Suppressor macrophage treated with lipopolysaccharide for 4 hours (primary cell): ENCODE measurements at regions not wholly inside any gene's neighbourhood (a gene's known extent, or its start where the extent isn't known, plus 50 kb on each side); places are given as distances from the start of the nearest gene placed in this dataset.
"Not testable (repeated sequence)": the region's sequence is repeated elsewhere in the genome, so short reads cannot be mapped to it uniquely, and the experiment has no call there.

Experiments used
- DNase-seq: peaks from one replicate; pipeline ENCODE4 v3.0.0-alpha.2; 2020

- DNase-seq, result no peak
These were observed 51.8 kb upstream of the ZSWIM5 start for GRCh38 chr1:45258059-45258650.

DNA sequence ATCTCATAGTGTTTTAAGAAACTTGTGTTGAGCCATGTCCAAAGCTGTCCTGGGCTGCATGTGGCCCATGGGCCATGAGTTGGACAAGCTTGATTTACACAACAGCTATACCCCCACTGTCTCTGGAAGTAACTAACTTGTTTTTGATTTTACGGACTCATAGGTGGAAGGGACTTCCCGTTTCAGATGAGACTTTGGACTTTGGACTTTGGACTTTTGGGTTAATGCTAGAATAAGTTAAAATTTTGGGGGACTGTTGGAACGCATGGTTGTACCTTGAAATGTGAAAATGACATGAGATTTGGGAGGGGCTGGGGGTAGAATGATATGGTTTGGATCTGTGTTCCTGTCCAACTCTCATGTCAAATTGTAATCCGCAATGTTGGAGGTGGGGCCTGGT is 52.6 kb upstream of the ZSWIM5 start:
- no peak for DNase-seq

DNA sequence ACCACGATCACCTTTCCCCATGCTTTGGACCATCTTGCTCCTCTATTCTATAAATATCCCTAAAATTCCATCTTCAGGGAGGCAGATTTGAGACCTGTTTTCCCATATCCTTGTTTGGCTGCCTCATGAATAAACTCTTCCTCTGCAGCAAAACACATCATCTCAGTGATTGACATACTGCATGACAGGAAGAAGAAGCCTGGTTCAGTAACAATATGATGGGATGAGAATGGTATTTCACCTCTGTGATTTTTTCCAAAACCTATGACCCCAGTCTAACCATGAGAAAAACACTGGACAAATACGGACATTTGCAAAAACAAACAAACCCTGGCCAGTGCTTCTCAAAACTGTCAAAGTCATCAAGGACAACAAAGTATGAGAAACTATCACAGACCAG is 53.8 kb upstream of the ZSWIM5 start:
- DNase-seq, result no peak

- no peak for DNase-seq
These were observed 56.7 kb upstream of the ZSWIM5 start for GRCh38 chr1:45263132-45263531.

GRCh38 chr1:45265244-45265643 is 58.8 kb upstream of the ZSWIM5 start:
- no peak for DNase-seq

DNA sequence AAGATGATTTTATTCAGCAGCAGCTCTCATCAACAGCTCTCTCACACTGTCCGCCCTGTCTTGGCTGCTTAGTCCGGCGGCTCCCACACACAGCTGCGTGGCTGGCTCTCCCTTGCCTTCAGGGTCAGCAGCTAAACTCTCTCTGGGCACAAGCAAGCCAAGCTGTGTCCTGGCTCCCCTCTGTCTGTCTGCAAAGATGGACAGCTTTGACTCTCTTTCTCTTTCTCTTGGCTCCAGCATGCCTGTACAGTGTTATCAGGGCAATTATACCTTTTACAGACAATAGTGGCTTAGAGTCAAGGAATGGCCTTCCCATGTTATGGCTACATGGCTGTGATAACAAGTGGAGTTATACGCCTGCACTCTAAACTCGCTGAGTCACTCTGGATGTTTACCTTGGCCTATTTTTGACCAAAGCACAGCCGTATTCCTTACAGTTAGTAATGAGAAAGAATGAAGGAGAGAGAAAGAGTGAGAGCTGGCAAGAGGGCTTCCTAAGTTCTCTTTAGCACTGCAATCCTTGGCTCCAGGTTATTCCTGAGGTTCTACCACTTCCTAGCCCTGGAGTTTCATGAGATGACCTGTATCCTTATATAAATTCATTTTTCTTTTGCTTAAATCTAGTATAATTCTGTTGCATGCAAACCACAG is 59.9 kb upstream of the ZSWIM5 start:
- DNase-seq, result no peak

- DNase-seq, result not testable (repeated sequence)
These were observed 58.4 kb upstream of the HPDL start for GRCh38 chr1:45268310-45268709.

GRCh38 chr1:45272267-45272666 is 54.4 kb upstream of the HPDL start:
- DNase-seq, result not testable (repeated sequence)

DNA sequence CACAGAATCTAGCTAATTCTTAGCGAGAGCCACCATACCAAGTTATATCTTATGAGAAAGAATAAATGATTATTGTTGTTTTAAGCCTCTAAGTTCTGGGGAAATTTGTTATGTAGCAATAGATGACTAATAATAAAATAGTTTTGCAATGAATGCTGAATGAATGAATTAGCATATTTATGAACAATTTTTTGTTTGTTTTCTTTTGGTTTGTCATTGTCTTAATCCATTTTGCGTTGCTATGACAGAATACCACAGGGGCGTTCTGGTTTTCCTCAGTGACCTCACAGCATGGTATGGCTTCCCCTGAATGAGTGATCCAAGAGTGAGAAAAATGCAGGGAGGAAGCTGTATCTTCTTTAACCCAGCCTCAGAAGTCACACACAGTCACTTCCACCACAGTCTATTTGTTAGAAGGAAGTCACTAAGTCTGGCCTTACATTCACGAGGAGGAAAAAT is 53.8 kb upstream of the HPDL start:
- peak; percentile 81 for DNase-seq

DNA sequence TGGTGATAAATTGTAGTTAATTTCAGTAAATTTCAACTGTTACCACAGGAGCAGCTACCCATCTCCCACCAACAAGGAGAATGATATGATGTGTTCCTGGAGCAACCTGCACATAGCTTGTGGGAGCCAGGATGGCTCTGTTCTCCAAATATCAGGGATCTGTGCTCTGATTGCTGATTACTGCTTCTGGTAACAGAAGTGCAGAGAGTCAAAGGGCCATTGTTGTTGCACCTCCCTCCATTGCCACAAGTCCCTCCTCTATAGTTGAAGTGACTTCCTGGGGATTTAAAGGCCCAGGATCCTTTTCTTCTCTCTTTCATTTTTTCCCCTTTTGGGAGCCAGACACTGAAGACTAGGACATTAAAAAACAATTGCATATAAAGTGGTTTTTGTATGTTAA is 51.6 kb upstream of the HPDL start:
- no peak for DNase-seq
